ENCODE measurements at regions not wholly inside any gene's neighbourhood (a gene's known extent, or its start where the extent isn't known, plus 50 kb on each side); places are given as distances from the start of the nearest gene placed in this dataset.

GRCh38 chr3:187935623-187936156, 190.4 kb upstream of the BCL6 start:
- H3K27ac ChIP-seq: no peak overlapping the region
- TF ChIP-seq CTCF (conservative IDR thresholded peaks at IDR 0.05): no peak
- no peak for TF ChIP-seq ZFX (IDR thresholded peaks at IDR 0.05)

- TF ChIP-seq CTCF (conservative IDR thresholded peaks at IDR 0.05) (no peak), ZFX (IDR thresholded peaks at IDR 0.05) (no peak)
- H3K27ac ChIP-seq: no peak overlapping the region
Observed at GRCh38 chr3:187936676-187937075, 191.4 kb upstream of the BCL6 start.

GRCh38 chr3:187939891-187940290, 194.6 kb upstream of the BCL6 start:
- no peak for TF ChIP-seq ZFX (IDR thresholded peaks at IDR 0.05)
- no peak for TF ChIP-seq CTCF (conservative IDR thresholded peaks at IDR 0.05)
- no peak overlapping the region for H3K27ac ChIP-seq

GRCh38 chr3:187941135-187941847, 196.0 kb upstream of the BCL6 start:
- no peak for TF ChIP-seq CTCF (conservative IDR thresholded peaks at IDR 0.05)
- TF ChIP-seq ZFX (IDR thresholded peaks at IDR 0.05): no peak
- H3K27ac ChIP-seq: no peak overlapping the region

- H3K27ac ChIP-seq: no peak overlapping the region
- TF ChIP-seq ZFX (IDR thresholded peaks at IDR 0.05): no peak
- TF ChIP-seq CTCF (conservative IDR thresholded peaks at IDR 0.05): no peak
Observed at GRCh38 chr3:187941848-187942194, 196.6 kb upstream of the BCL6 start.

GRCh38 chr3:187942658-187943241, 197.5 kb upstream of the BCL6 start:
- TF ChIP-seq ZFX (IDR thresholded peaks at IDR 0.05): no peak
- TF ChIP-seq CTCF (conservative IDR thresholded peaks at IDR 0.05): no peak
- no peak overlapping the region for H3K27ac ChIP-seq

GRCh38 chr3:187943677-187944389, 198.6 kb upstream of the BCL6 start:
- TF ChIP-seq ZFX (IDR thresholded peaks at IDR 0.05): no peak
- TF ChIP-seq CTCF (conservative IDR thresholded peaks at IDR 0.05): no peak
- H3K27ac ChIP-seq: no peak overlapping the region; the same call in 1 of the 2 replicates
